Tibial nerve (tissue), 3 donors: ENCODE measurements at regions not wholly inside any gene's neighbourhood (a gene's known extent, or its start where the extent isn't known, plus 50 kb on each side); places are given as distances from the start of the nearest gene placed in this dataset.
"Not testable (repeated sequence)": the region's sequence is repeated elsewhere in the genome, so short reads cannot be mapped to it uniquely, and the experiment has no call there.

Experiments
- POLR2A ChIP-seq, 2 donors: fragments of 450-650 bp; IDR thresholded peaks; one replicate each; pipeline ENCODE4 v1.6.1; 2017; ENCODE audit warnings: antibody characterized with exemption in 2 of 2, mild to moderate bottlenecking in 2 of 2, moderate library complexity in 2 of 2
- TF ChIP-seq, protein P1 (sequence below), 5 experiments: fragments of 200-600 bp in 3 of 5; fragments of 450-650 bp in 2 of 5; sonication (generic) in 3 of 5; IDR thresholded peaks; one replicate each; pipeline ENCODE4 v1.5.1; 2016 to 2019; ENCODE audit warnings: antibody characterized with exemption in 5 of 5, mild to moderate bottlenecking in 3 of 5, moderate library complexity in 2 of 5

- TF ChIP-seq, protein P1, sequence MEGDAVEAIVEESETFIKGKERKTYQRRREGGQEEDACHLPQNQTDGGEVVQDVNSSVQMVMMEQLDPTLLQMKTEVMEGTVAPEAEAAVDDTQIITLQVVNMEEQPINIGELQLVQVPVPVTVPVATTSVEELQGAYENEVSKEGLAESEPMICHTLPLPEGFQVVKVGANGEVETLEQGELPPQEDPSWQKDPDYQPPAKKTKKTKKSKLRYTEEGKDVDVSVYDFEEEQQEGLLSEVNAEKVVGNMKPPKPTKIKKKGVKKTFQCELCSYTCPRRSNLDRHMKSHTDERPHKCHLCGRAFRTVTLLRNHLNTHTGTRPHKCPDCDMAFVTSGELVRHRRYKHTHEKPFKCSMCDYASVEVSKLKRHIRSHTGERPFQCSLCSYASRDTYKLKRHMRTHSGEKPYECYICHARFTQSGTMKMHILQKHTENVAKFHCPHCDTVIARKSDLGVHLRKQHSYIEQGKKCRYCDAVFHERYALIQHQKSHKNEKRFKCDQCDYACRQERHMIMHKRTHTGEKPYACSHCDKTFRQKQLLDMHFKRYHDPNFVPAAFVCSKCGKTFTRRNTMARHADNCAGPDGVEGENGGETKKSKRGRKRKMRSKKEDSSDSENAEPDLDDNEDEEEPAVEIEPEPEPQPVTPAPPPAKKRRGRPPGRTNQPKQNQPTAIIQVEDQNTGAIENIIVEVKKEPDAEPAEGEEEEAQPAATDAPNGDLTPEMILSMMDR (IDR thresholded peaks at IDR 0.05), result not testable (repeated sequence)
- TF ChIP-seq POLR2A (IDR thresholded peaks at IDR 0.05), result not testable (repeated sequence)
Observed at GRCh38 chr2:154576699-154577098, 121.8 kb upstream of the KCNJ3 start.
